A673 (cell line): ENCODE measurements at regions not wholly inside any gene's neighbourhood (a gene's known extent, or its start where the extent isn't known, plus 50 kb on each side); places are given as distances from the start of the nearest gene placed in this dataset.
"Not testable (repeated sequence)": the region's sequence is repeated elsewhere in the genome, so short reads cannot be mapped to it uniquely, and the experiment has no call there.

Source experiments
- BruUV-seq: library from RNA; stranded (reverse); fragments of 400-500 nt; replicated peaks from 2 replicates; lab custom pipeline; 2021; lab: Mats Ljungman, UMichigan
- CTCF ChIA-PET: fragments of 300-600 bp; sonication (Branson Sonifier 250); formaldehyde crosslinking; loops from one replicate; lab custom pipeline; 2022; ENCODE audit warnings: antibody characterized with exemption; lab: Charles Lee
- POLR2A ChIA-PET: fragments of 300-600 bp; sonication (Branson Sonifier 250); formaldehyde crosslinking; loops from one replicate; lab custom pipeline; 2022; ENCODE audit warnings: antibody characterized with exemption; ENCODE audit not compliant: low non-redundant PET; lab: Charles Lee
- DNase-seq: peaks from one replicate; pipeline ENCODE4 v3.0.0-alpha.2; 2015; ENCODE audit warnings: low spot score
- H3K27ac ChIP-seq: fragments of 200-600 bp; sonication (generic); 2 replicates; pipeline ENCODE4 v1.5.1; 2016; ENCODE audit warnings: mixed run types, low read depth, mild to moderate bottlenecking, mixed read lengths, antibody characterized with exemption, low read length; ENCODE audit not compliant: poor library complexity, severe bottlenecking
- H3K27me3 ChIP-seq: fragments of 200-600 bp; sonication (generic); replicated peaks from 2 replicates; pipeline ENCODE4 v1.6.1; 2017; ENCODE audit warnings: mixed run types, low read depth, mild to moderate bottlenecking, mixed read lengths, antibody characterized with exemption, low read length; ENCODE audit not compliant: insufficient read depth, poor library complexity
- H3K36me3 ChIP-seq: fragments of 200-600 bp; sonication (generic); 2 replicates; pipeline ENCODE4 v1.6.1; 2016; ENCODE audit warnings: mixed run types, mild to moderate bottlenecking, mixed read lengths, antibody characterized with exemption, low read length; ENCODE audit not compliant: insufficient read depth, poor library complexity, severe bottlenecking
- H3K4me1 ChIP-seq: fragments of 200-600 bp; sonication (generic); 2 replicates; pipeline ENCODE4 v1.6.1; 2017; ENCODE audit warnings: mixed run types, mild to moderate bottlenecking, mixed read lengths, antibody characterized with exemption, low read length; ENCODE audit not compliant: insufficient read depth, poor library complexity, severe bottlenecking
- H3K4me3 ChIP-seq: fragments of 200-600 bp; sonication (generic); 2 replicates; pipeline ENCODE4 v1.5.1; 2016; ENCODE audit warnings: low read depth, mixed run types, mild to moderate bottlenecking, mixed read lengths, low read length; ENCODE audit not compliant: poor library complexity, severe bottlenecking
- H3K9me3 ChIP-seq: fragments of 200-600 bp; sonication (generic); 2 replicates; pipeline ENCODE4 v1.6.1; 2016; ENCODE audit warnings: mixed run types, low read depth, mild to moderate bottlenecking, mixed read lengths, antibody characterized with exemption, low read length; ENCODE audit not compliant: poor library complexity, severe bottlenecking
- CTCF ChIP-seq: fragments of 300-800, 200-600 bp; sonication (generic); conservative IDR thresholded peaks from 2 replicates; pipeline ENCODE4 v1.5.1; 2017; ENCODE audit warnings: low read depth, mild to moderate bottlenecking, antibody characterized with exemption, low read length, moderate library complexity, mixed read lengths
- EZH2 ChIP-seq: fragments of 200-600 bp; sonication (generic); IDR thresholded peaks from 2 replicates; pipeline ENCODE4 v1.6.1; 2017; ENCODE audit warnings: borderline replicate concordance, low read depth, mild to moderate bottlenecking, mixed read lengths, antibody characterized with exemption, low read length; ENCODE audit not compliant: poor library complexity, severe bottlenecking
- intact Hi-C: fragments of 100-400 bp; cut with micrococcal nuclease; formaldehyde crosslinking; loops from one replicate; pipeline ENCODE4 v1.10.0; 2022; ENCODE audit not compliant: unreplicated experiment

- intact Hi-C loops, result no loop called here
- H3K4me3 ChIP-seq, result no peak overlapping the region
- no peaks in the 10 kb centered on the region for H3K27me3 ChIP-seq
- no peak overlapping the region for H3K27ac ChIP-seq
- TF ChIP-seq CTCF (no peak), EZH2 (no peak)
- no peaks in the 10 kb centered on the region for H3K36me3 ChIP-seq
- POLR2A ChIA-PET, result no interaction called here
- H3K9me3 ChIP-seq, result no peaks in the 10 kb centered on the region
- no TSS peak for BruUV-seq
- no peak for DNase-seq
- no peaks in the 10 kb centered on the region for H3K4me1 ChIP-seq
- CTCF ChIA-PET, result no interaction called here
These were observed 390.0 kb upstream of the PCSK5 start for GRCh38 chr9:75500479-75500878.

GRCh38 chr9:75500940-75501339 lies 389.5 kb upstream of the PCSK5 start:
- CTCF ChIA-PET, H3K4me1 ChIP-seq, H3K9me3 ChIP-seq, H3K27me3 ChIP-seq, intact Hi-C loops, POLR2A ChIA-PET, DNase-seq, H3K27ac ChIP-seq, H3K36me3 ChIP-seq, H3K4me3 ChIP-seq, BruUV-seq: not testable (repeated sequence)

GRCh38 chr9:75504721-75505120 lies 385.8 kb upstream of the PCSK5 start:
- intact Hi-C loops, result no loop called here
- ChIA-PET POLR2A (no interaction called here), CTCF (no interaction called here)
- BruUV-seq, result no TSS peak
- Histone ChIP-seq H3K4me3 (no peak overlapping the region), H3K36me3 (no peaks in the 10 kb centered on the region), H3K4me1 (no peaks in the 10 kb centered on the region), H3K27me3 (no peaks in the 10 kb centered on the region), H3K9me3 (peaks cover 4% of the 10 kb centered on the region), H3K27ac (no peak overlapping the region)
- DNase-seq, result no peak
- TF ChIP-seq CTCF (no peak), EZH2 (no peak)

- no peak for DNase-seq
- Histone ChIP-seq H3K4me3 (no peak overlapping the region), H3K27me3 (no peaks in the 10 kb centered on the region), H3K27ac (no peak overlapping the region), H3K4me1 (no peaks in the 10 kb centered on the region), H3K9me3 (peaks cover 4% of the 10 kb centered on the region), H3K36me3 (no peaks in the 10 kb centered on the region)
- ChIA-PET CTCF (no interaction called here), POLR2A (no interaction called here)
- intact Hi-C loops, result no loop called here
- TF ChIP-seq EZH2, result no peak
- no peak for TF ChIP-seq CTCF
- BruUV-seq, result no TSS peak
These were observed 384.8 kb upstream of the PCSK5 start for GRCh38 chr9:75505654-75506053.
